ENCODE measurements at regions not wholly inside any gene's neighbourhood (a gene's known extent, or its start where the extent isn't known, plus 50 kb on each side); places are given as distances from the start of the nearest gene placed in this dataset.

DNA sequence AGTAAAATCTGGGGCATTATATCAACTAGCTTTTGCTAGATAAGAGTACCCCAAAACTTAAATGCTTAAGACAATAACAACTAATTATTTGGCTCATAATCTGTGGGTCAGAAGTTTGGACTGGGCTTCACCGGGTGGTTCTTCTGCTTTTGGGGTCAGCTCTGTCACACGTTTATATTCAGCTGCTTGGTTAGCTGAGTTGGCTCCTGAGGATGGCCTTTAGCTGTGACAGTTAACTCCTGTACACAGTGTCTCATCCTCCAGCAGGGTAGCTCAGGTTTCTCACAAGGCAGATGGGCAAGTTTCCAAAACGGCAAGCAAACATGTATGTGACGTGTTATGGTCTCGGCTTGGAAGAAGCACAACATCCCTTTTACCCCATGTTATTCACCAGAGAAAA, 488.2 kb downstream of the TLE4 start:
- Histone ChIP-seq H3K27me3 (ENCODE audit: insufficient read depth, low read length) (no peaks in the 10 kb centered on the region), H3K9me3 (ENCODE audit: low read length) (no peaks in the 10 kb centered on the region), H3K36me3 (ENCODE audit: insufficient read depth, low read length) (no peaks in the 10 kb centered on the region), H2AFZ (ENCODE audit: low read depth, low read length) (no peak overlapping the region), H3K4me3 (ENCODE audit: low read length) (no peak overlapping the region), H3K4me1 (ENCODE audit: insufficient read depth, low read length) (no peaks in the 10 kb centered on the region)

GRCh38 chr9:80059191-80059590, 487.4 kb downstream of the TLE4 start:
- H3K27me3 ChIP-seq (ENCODE audit: insufficient read depth, low read length): no peaks in the 10 kb centered on the region
- H2AFZ ChIP-seq (ENCODE audit: low read depth, low read length): no peak overlapping the region
- H3K4me3 ChIP-seq (ENCODE audit: low read length): no peak overlapping the region
- H3K9me3 ChIP-seq (ENCODE audit: low read length): no peaks in the 10 kb centered on the region
- H3K4me1 ChIP-seq (ENCODE audit: insufficient read depth, low read length): no peaks in the 10 kb centered on the region
- H3K36me3 ChIP-seq (ENCODE audit: insufficient read depth, low read length): no peaks in the 10 kb centered on the region

- Histone ChIP-seq H3K9me3 (ENCODE audit: low read length) (no peaks in the 10 kb centered on the region), H3K4me3 (ENCODE audit: low read length) (no peak overlapping the region), H3K4me1 (ENCODE audit: insufficient read depth, low read length) (peaks cover 19% of the 10 kb centered on the region), H2AFZ (ENCODE audit: low read depth, low read length) (no peak overlapping the region), H3K36me3 (ENCODE audit: insufficient read depth, low read length) (no peaks in the 10 kb centered on the region), H3K27me3 (ENCODE audit: insufficient read depth, low read length) (no peaks in the 10 kb centered on the region)
Measured at GRCh38 chr9:80052830-80053229, 481.1 kb downstream of the TLE4 start.

DNA sequence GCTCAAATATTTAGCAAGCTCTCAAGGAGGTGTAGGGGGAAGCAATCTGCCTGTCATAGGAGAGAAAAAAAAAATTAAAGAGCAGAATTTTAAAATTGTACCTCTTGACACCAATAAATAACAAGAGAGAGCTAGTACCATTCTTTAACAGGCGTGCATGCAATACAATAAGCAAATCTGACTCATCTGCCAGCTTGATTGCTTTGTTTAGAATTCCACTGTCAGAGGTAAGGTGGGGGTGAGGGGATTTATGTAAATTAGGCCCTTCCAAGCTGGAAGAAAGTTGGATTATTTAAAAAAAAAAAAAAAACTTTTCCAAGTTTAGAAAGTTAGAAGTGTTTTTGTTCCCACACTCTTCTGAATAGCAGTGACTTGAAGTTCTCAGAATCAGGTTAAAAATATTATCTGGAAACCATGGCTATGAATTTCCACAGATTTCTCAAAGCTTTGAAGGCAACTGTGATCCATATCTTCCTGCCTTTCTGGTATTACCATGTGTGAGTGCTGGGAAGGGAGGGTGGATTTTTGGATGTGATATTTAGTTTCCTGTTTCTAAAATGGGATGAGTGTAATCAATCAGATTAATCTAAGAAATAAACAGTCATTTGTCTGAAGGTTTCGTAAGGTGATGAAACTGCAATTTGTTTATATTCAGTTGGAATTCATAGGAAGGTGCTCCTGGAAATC, 477.5 kb downstream of the TLE4 start:
- Histone ChIP-seq H3K4me1 (ENCODE audit: insufficient read depth, low read length) (peaks cover 19% of the 10 kb centered on the region), H3K9me3 (ENCODE audit: low read length) (no peaks in the 10 kb centered on the region)

GRCh38 chr9:80046481-80046880, 474.7 kb downstream of the TLE4 start:
- Histone ChIP-seq H3K36me3 (ENCODE audit: insufficient read depth, low read length) (no peaks in the 10 kb centered on the region), H3K4me3 (ENCODE audit: low read length) (no peak overlapping the region), H2AFZ (ENCODE audit: low read depth, low read length) (no peak overlapping the region), H3K4me1 (ENCODE audit: insufficient read depth, low read length) (peaks cover 19% of the 10 kb centered on the region), H3K9me3 (ENCODE audit: low read length) (no peaks in the 10 kb centered on the region), H3K27me3 (ENCODE audit: insufficient read depth, low read length) (no peaks in the 10 kb centered on the region)

More for the DNA sequence above, 477.5 kb downstream of the TLE4 start:
- no peaks in the 10 kb centered on the region for H3K27me3 ChIP-seq (ENCODE audit: insufficient read depth, low read length)
- H3K4me3 ChIP-seq (ENCODE audit: low read length): no peak overlapping the region
- no peaks in the 10 kb centered on the region for H3K36me3 ChIP-seq (ENCODE audit: insufficient read depth, low read length)
- H2AFZ ChIP-seq (ENCODE audit: low read depth, low read length): peak overlapping the region; percentile 55

GRCh38 chr9:80041821-80042220, 470.1 kb downstream of the TLE4 start:
- Histone ChIP-seq H3K9me3 (ENCODE audit: low read length) (no peaks in the 10 kb centered on the region), H3K27me3 (ENCODE audit: insufficient read depth, low read length) (no peaks in the 10 kb centered on the region), H3K4me3 (ENCODE audit: low read length) (no peak overlapping the region), H3K4me1 (ENCODE audit: insufficient read depth, low read length) (no peaks in the 10 kb centered on the region), H3K36me3 (ENCODE audit: insufficient read depth, low read length) (no peaks in the 10 kb centered on the region), H2AFZ (ENCODE audit: low read depth, low read length) (no peak overlapping the region)

DNA sequence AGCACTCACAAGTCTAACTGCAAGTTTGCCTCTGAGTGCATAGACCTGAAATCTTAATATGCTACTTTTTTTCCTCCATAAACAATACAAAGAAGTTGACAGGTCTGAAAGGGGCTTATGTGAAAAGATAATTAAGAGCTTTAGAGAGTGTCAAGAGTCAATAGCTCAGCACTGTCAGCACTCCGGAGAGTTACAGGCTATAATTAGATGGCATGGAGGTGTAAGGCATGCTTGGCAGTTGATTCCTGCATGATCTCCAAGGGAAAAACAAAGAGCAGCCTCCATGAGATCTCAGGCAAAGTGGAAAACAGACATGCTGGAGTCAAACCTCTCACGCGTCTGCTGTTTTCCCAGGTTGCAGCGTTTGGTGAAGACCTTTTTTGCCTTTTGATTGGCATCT, 468.7 kb downstream of the TLE4 start:
- no peaks in the 10 kb centered on the region for H3K4me1 ChIP-seq (ENCODE audit: insufficient read depth, low read length)
- H2AFZ ChIP-seq (ENCODE audit: low read depth, low read length): no peak overlapping the region
- no peak overlapping the region for H3K4me3 ChIP-seq (ENCODE audit: low read length)
- H3K9me3 ChIP-seq (ENCODE audit: low read length): no peaks in the 10 kb centered on the region
- H3K27me3 ChIP-seq (ENCODE audit: insufficient read depth, low read length): no peaks in the 10 kb centered on the region
- no peaks in the 10 kb centered on the region for H3K36me3 ChIP-seq (ENCODE audit: insufficient read depth, low read length)

GRCh38 chr9:80030801-80031200, 459.0 kb downstream of the TLE4 start:
- H3K27me3 ChIP-seq (ENCODE audit: insufficient read depth, low read length): no peaks in the 10 kb centered on the region
- H3K36me3 ChIP-seq (ENCODE audit: insufficient read depth, low read length): no peaks in the 10 kb centered on the region
- no peaks in the 10 kb centered on the region for H3K9me3 ChIP-seq (ENCODE audit: low read length)
- no peak overlapping the region for H3K4me3 ChIP-seq (ENCODE audit: low read length)
- H2AFZ ChIP-seq (ENCODE audit: low read depth, low read length): no peak overlapping the region
- H3K4me1 ChIP-seq (ENCODE audit: insufficient read depth, low read length): no peaks in the 10 kb centered on the region

GRCh38 chr9:80028501-80028900, 456.7 kb downstream of the TLE4 start:
- H3K4me1 ChIP-seq (ENCODE audit: insufficient read depth, low read length): no peaks in the 10 kb centered on the region
- peaks cover under 1% of the 10 kb centered on the region for H3K27me3 ChIP-seq (ENCODE audit: insufficient read depth, low read length)
- no peak overlapping the region for H2AFZ ChIP-seq (ENCODE audit: low read depth, low read length)
- H3K36me3 ChIP-seq (ENCODE audit: insufficient read depth, low read length): no peaks in the 10 kb centered on the region
- no peak overlapping the region for H3K4me3 ChIP-seq (ENCODE audit: low read length)
- no peaks in the 10 kb centered on the region for H3K9me3 ChIP-seq (ENCODE audit: low read length)

DNA sequence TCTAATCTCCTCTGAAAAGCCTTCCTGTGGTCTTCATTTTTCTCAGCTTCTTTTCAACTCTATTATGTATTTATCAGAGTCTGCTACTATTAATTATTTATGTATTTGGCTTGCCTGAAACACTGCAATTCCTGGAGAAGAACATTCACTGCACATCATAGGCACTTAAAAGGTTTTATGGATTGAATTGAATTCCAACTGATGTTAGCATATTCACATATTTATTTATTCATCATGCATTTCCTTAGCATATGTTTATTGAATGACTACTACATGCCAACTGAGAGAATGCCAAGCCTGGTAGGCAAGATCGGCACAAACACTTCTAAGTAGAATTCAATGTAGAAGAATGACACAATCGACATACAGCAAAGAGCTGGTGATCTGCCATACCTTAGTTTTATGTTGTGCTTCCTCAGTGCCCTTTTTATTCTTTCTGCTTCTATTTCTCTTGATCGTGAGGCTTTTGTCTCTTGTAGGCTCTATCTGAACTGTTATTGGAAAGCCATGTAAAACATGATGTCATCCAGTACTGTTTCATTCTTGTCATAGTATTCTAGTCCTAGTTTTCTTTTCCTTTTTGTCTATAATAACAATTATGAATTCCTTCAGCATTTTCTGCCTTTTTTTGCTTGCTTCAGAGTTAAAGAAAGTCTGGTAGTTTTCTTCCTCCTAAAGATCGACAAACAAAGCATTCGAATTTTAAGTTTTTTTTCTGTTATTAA, 454.2 kb downstream of the TLE4 start:
- no peaks in the 10 kb centered on the region for H3K4me1 ChIP-seq (ENCODE audit: insufficient read depth, low read length)
- no peaks in the 10 kb centered on the region for H3K9me3 ChIP-seq (ENCODE audit: low read length)
- peaks cover 2% of the 10 kb centered on the region for H3K27me3 ChIP-seq (ENCODE audit: insufficient read depth, low read length)
- H3K4me3 ChIP-seq (ENCODE audit: low read length): no peak overlapping the region
- no peaks in the 10 kb centered on the region for H3K36me3 ChIP-seq (ENCODE audit: insufficient read depth, low read length)
- H2AFZ ChIP-seq (ENCODE audit: low read depth, low read length): no peak overlapping the region

DNA sequence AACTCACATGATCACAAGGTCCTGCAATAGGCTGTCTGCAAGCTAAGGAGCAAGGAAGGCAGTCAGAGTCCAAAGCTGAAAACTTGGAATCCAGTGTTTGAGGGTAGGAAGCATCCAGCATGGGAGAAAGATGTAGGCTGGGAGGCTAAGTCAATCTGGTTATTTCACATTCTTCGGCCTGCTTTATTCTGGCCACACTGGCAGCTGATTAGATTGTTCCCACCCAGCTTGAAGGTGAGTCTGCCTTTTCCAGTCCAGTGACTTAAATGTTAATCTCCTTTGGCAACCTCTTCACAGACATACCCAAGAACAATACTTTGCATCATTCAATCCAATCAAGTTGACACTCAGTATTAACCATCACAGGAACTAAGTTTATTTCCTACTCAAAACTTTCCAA, 453.4 kb downstream of the TLE4 start:
- no peak overlapping the region for H3K4me3 ChIP-seq (ENCODE audit: low read length)
- H3K4me1 ChIP-seq (ENCODE audit: insufficient read depth, low read length): no peaks in the 10 kb centered on the region
- H3K36me3 ChIP-seq (ENCODE audit: insufficient read depth, low read length): no peaks in the 10 kb centered on the region
- H3K27me3 ChIP-seq (ENCODE audit: insufficient read depth, low read length): peaks cover 2% of the 10 kb centered on the region
- H2AFZ ChIP-seq (ENCODE audit: low read depth, low read length): no peak overlapping the region
- no peaks in the 10 kb centered on the region for H3K9me3 ChIP-seq (ENCODE audit: low read length)

DNA sequence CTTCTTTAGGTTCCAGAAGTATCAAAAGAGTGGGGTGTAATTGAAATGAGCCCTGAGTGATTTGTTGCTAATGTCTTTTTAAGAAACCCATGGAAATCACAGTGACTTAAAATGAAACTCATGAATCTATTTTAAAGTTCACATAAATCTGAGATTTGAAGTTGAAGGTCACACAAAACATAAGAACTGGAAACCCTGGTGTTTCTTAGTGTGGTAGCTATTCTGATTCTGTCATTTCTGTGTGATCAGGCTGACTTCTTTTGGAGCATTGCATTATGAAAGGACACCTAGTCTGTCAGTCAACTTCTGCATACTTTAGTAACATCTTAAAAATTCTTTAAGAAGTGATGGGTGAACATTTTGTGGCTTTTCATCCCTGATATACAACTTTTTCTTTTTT, 448.8 kb downstream of the TLE4 start:
- peaks cover 2% of the 10 kb centered on the region for H3K27me3 ChIP-seq (ENCODE audit: insufficient read depth, low read length)
- no peaks in the 10 kb centered on the region for H3K36me3 ChIP-seq (ENCODE audit: insufficient read depth, low read length)

GRCh38 chr9:80020056-80020455, 448.3 kb downstream of the TLE4 start:
- H3K27me3 ChIP-seq (ENCODE audit: insufficient read depth, low read length): peaks cover 2% of the 10 kb centered on the region
- no peaks in the 10 kb centered on the region for H3K4me1 ChIP-seq (ENCODE audit: insufficient read depth, low read length)
- H3K9me3 ChIP-seq (ENCODE audit: low read length): no peaks in the 10 kb centered on the region
- no peaks in the 10 kb centered on the region for H3K36me3 ChIP-seq (ENCODE audit: insufficient read depth, low read length)
- H3K4me3 ChIP-seq (ENCODE audit: low read length): no peak overlapping the region
- no peak overlapping the region for H2AFZ ChIP-seq (ENCODE audit: low read depth, low read length)

More for the DNA sequence above, 448.8 kb downstream of the TLE4 start:
- Histone ChIP-seq H2AFZ (ENCODE audit: low read depth, low read length) (no peak overlapping the region), H3K4me1 (ENCODE audit: insufficient read depth, low read length) (no peaks in the 10 kb centered on the region), H3K9me3 (ENCODE audit: low read length) (no peaks in the 10 kb centered on the region), H3K4me3 (ENCODE audit: low read length) (no peak overlapping the region)

All from neuron (in vitro differentiated cells).